GM19452 (cell line): ENCODE measurements at regions not wholly inside any gene's neighbourhood (a gene's known extent, or its start where the extent isn't known, plus 50 kb on each side); places are given as distances from the start of the nearest gene placed in this dataset.

Source experiments
- ATAC-seq: cut with Tn5 transposase; IDR thresholded peaks from one replicate; pipeline ENCODE4 v1.9.1; 2021; ENCODE audit not compliant: unreplicated experiment

GRCh38 chr4:156596706-156597329, 374.8 kb downstream of the PDGFC start:
- ATAC-seq: no peak

DNA sequence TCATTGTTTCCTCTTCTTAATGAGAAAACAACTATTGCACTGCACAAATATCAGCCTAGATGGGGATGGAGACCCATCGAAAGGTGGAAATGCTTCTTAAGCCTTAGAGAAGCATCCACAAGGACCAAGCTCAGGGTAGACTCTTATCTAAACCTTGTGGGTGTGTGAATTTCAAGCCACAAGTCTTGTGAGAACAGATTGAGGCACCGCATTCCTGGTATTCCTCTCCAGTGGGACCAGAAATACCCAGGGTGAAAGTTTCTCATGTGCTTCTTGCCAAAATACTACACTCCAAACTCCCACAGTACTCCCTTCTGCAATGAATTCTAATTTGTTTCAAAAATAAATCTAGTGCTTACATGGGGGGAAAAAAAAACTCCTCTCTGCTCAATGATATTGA, 375.6 kb downstream of the PDGFC start:
- ATAC-seq: no peak

- ATAC-seq: no peak
Measured at GRCh38 chr4:156595041-156595440, 376.6 kb downstream of the PDGFC start.

DNA sequence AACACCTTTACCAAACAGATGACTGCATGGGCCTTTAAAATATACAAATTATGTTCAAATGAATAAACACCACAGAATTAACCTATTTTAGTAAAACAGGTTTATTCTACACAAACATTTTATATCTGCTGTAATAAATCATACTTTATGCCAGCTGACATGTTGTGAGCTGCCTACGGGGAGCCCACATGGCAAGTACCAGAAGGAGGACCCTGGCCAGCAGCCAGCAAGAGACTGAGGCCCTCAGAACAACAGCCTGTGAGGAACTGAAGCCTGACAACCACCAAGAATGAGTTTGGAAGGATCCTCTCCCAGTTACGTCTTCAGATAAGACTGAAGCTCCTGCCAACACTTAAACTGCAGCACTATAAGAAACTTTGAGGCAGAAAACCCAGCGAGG, 377.0 kb downstream of the PDGFC start:
- no peak for ATAC-seq

DNA sequence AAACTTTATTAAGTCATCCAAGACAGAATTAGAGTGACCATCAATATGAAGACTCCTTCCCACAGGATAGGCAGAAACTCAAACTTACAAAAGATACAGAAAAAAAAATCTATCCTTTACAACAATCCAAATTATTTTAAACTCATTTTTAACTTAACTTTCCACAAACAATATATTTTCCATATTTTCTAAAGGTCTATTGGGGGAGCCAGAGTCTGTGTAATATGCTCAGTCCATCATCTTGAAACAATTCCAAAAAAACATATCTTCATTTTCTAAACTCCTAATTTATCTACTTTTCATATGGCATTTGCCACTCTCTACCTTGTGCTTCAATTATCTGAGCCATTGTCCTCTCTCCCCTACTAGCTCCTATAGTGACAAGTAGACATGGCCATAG, 378.1 kb downstream of the PDGFC start:
- no peak for ATAC-seq

DNA sequence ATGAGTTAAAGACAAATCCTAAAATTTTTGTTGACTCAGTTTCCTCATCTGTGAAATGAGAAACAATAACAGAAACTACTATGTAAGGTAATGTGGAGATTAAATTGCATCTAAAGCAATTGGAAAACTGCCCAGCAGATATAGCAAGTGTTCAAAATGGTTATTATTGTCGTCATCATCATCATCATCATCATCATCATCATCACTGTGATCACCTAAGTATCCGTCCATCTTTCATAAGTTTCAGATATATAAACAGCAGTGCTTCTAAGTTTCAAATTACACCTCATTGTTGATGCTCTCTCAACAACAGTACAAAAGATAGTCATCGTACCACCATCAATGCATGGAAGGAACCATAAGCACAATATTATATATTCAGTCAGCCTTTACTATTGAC, 379.9 kb downstream of the PDGFC start:
- no peak for ATAC-seq

GRCh38 chr4:156584100-156584499, 387.5 kb downstream of the PDGFC start:
- ATAC-seq: no peak

GRCh38 chr4:156583265-156583664, 388.3 kb downstream of the PDGFC start:
- ATAC-seq: no peak

- no peak for ATAC-seq
Measured at GRCh38 chr4:156581282-156582063, 390.1 kb downstream of the PDGFC start.

DNA sequence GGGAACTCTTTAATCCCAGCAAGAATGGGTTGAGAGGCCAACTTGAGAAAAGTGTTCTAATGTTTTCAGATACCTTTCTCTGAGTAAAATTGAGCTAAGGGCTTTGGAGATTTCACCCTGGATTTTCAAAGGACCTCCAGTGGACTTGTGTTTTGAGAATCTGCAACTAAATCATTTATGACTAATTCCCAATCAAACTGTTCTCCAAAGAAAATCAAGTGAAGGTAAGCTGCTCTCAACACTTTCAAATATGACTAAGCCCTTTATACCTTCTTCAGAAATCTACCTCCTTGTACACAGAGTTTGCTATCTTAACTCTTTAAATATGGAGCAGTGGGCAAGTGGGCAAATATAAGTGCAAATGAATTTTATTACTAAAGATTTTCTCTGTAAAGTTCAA, 392.9 kb downstream of the PDGFC start:
- no peak for ATAC-seq

GRCh38 chr4:156578005-156578404, 393.6 kb downstream of the PDGFC start:
- no peak for ATAC-seq

GRCh38 chr4:156576946-156577345, 394.7 kb downstream of the PDGFC start:
- no peak for ATAC-seq

GRCh38 chr4:156575430-156576073, 396.0 kb downstream of the PDGFC start:
- ATAC-seq: no peak

GRCh38 chr4:156571146-156571545, 400.5 kb downstream of the PDGFC start:
- no peak for ATAC-seq

DNA sequence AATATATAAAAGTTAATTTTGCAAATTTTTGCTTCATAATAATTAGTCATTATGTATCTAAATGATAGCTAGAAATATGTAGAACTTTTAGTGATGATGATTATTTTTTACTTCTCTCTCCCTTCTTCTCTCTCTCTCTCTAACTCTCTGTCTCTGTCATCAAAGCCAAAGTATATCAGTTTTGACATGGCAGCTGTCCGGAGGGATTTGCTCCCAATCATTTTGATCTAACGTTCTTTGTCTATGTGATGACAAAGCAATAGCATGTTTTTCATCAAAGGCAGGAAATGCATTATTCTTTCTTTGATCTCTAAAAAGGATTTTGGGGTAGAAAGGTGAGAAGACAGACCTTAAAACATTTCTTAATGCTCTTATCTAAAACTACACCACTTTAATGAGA, 402.1 kb downstream of the PDGFC start:
- no peak for ATAC-seq

DNA sequence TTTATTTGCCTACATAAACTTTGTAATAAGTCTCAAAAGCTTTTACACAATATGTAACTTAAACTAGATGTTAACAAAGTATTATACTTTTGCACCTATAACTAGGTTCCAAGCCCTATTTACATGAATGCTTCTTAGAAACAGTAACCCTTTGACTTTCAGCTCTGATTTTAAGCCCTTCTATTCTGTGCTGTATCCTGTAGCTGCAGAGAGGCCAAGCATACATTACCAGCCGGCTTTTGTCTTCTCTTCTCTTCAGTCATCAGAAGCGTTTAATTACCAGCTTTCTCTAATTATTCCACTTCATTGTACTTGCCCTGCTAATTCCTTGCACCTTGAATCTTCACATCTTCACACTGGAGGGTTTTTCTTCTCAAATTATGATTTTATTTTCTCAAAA, 403.1 kb downstream of the PDGFC start:
- no peak for ATAC-seq

DNA sequence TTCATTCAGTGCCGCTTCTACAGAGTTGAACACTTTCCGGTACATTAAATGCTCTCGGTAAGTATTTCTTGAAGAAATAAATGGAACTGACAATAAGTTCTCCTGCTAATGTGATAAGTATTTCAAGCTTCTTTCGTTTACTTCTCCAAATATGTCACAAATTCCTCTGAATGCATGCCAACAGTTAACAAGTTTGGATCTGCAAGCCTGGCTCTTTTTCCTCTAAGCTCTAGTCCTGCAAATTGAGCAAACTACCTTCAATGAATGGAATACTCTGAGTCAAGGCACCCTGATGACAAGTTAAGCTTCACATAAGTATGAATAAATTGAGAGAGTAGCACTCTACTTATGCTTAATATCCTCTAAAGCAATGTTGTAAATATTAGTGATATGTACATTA, 403.6 kb downstream of the PDGFC start:
- no peak for ATAC-seq

- ATAC-seq: no peak
Measured at GRCh38 chr4:156560701-156561100, 410.9 kb downstream of the PDGFC start.

DNA sequence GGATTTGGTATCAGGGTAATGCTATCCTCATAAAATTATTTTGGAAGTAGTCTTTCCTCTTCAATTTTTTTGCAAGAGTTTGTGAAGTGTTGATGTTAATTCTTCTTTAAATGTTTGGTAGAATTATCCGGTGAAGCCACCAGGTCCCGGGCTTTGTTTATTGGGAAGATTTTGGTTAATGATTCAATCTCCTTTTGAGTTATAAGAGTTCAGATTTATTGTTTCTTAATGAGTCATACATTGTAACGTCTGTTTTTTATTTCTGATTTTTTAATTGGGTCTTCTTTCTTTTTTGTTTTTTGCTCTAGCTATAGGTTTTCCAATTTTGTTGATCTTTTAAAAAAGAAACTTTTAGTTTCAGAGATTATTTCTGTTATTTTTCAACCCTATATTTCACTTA, 412.3 kb downstream of the PDGFC start:
- ATAC-seq: no peak

DNA sequence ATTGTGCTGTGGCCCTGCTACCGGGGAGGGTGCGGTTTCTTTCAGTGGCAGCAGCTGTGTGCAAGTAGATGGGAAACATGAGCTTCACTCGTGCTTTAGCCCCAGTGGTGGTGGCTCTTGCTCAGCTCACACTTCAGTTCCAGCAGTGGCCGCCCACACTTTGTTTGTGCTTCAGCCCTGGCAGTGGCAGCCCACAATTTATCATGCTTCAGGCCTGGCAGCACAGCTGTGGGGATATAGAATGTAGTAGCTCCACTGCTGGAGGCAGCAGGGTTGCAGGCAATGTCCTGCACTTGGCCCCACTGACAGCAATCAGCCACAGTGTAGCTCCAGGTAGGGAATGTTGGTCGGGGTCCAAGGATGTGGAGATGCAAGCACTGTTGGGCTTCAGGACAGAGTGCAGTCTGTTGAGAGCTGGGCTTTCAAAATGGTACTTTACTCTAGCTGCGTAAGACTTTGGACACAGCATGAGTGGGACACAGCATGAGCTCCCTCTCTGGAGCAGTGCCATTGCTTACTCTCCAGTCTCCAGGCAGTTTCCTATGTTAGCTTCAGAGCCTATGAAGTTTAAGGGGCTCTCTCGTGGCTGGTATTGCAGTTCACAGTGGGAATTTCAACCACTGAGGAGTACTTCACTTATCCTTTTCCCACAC, 413.1 kb downstream of the PDGFC start:
- no peak for ATAC-seq

- no peak for ATAC-seq
Measured at GRCh38 chr4:156557920-156558319, 413.7 kb downstream of the PDGFC start.

- no peak for ATAC-seq
Measured at GRCh38 chr4:156556336-156556735, 415.3 kb downstream of the PDGFC start.
